Epithelial cell of esophagus (primary cell): ENCODE measurements at regions not wholly inside any gene's neighbourhood (a gene's known extent, or its start where the extent isn't known, plus 50 kb on each side); places are given as distances from the start of the nearest gene placed in this dataset.
A peak's percentile ranks its signal among the peaks of the same experiment; 100 is the strongest.

ENCODE experiments used
- DNase-seq: peaks from one replicate; pipeline ENCODE4 v3.0.0; 2010; ENCODE audit warnings: low read depth
- H3K4me3 ChIP-seq: 2 replicates; pipeline ENCODE4 v1.5.1; 2011; ENCODE audit warnings: mild to moderate bottlenecking, low read length, control low read depth
- CTCF ChIP-seq: IDR thresholded peaks from 2 replicates; pipeline ENCODE4 v1.5.1; 2011; ENCODE audit warnings: low read depth, mild to moderate bottlenecking, low read length, control low read depth, inconsistent platforms; ENCODE audit not compliant: insufficient read depth; ENCODE audit errors: missing control alignments

- no peak overlapping the region for H3K4me3 ChIP-seq
- no peak for DNase-seq
- TF ChIP-seq CTCF: no peak
These were observed 121.5 kb upstream of the RAG2 start for GRCh38 chr11:36719358-36720107.

- DNase-seq: no peak
- no peak for TF ChIP-seq CTCF
- H3K4me3 ChIP-seq: no peak overlapping the region
These were observed 120.4 kb upstream of the RAG2 start for GRCh38 chr11:36718451-36718850.

GRCh38 chr11:36713715-36714114 is 115.7 kb upstream of the RAG2 start:
- DNase-seq: no peak
- TF ChIP-seq CTCF: no peak
- no peak overlapping the region for H3K4me3 ChIP-seq

DNA sequence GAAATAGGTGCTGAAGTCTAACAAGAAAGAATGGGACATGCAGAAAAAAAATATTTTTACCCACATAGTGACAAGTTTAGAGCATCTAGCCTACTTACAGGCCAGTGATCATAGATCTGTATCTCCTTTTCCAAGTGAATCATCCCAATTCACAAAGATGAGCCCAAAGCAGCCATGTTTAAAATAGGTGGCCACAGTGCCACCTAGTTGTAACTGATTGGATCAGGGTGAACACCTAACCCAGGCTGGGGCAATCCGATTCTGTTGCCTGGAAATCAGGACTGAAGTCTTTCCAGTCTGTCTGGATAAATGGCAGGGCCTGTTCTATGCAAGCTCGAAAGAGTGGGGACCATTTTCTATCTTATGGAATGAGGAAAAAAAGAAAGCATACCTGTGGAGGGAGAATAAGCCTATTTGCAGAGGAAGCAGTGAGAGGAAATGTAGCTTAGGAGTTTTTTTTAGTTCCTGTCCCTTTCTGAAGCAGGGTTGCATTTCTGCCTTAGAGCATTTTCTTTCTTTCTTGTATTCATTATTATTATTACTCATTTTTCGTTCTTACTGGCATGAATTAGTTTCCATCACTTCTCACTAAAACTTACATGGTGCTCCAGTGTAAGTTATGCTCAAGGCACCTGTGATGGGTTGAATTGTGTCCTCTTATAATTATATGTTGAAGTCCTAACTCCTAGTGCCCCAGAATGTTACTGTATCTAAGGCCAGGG is 113.2 kb upstream of the RAG2 start:
- no peak overlapping the region for H3K4me3 ChIP-seq
- peak; percentile 5 for DNase-seq
- peak; percentile 27 for TF ChIP-seq CTCF
